Upper lobe of right lung (tissue), 1 donor: ENCODE measurements at regions not wholly inside any gene's neighbourhood (a gene's known extent, or its start where the extent isn't known, plus 50 kb on each side); places are given as distances from the start of the nearest gene placed in this dataset.

Source experiments
- ATAC-seq: fragments of 200-7000 bp; cut with Tn5 transposase; one replicate; pipeline ENCODE4 v1.9.1; 2020; ENCODE audit warnings: mild to moderate bottlenecking, moderate library complexity
- DNase-seq: peaks from one replicate; pipeline ENCODE4 v3.0.0-alpha.2; 2020
- H3K27ac ChIP-seq: fragments of 200-600 bp; one replicate; pipeline ENCODE4 v1.8.0; 2022
- H3K27me3 ChIP-seq: fragments of 200-600 bp; one replicate; pipeline ENCODE4 v1.8.0; 2022; ENCODE audit warnings: mild to moderate bottlenecking
- H3K36me3 ChIP-seq: fragments of 200-600 bp; one replicate; pipeline ENCODE4 v1.8.0; 2022
- H3K4me1 ChIP-seq: fragments of 200-600 bp; one replicate; pipeline ENCODE4 v1.8.0; 2022
- H3K4me3 ChIP-seq: fragments of 200-600 bp; one replicate; pipeline ENCODE4 v1.8.0; 2022; ENCODE audit warnings: mild to moderate bottlenecking
- H3K9me3 ChIP-seq: fragments of 200-600 bp; one replicate; pipeline ENCODE4 v1.8.0; 2022
- CTCF ChIP-seq: fragments of 200-600 bp; IDR thresholded peaks from one replicate; pipeline ENCODE4 v1.8.0; 2022; ENCODE audit warnings: antibody characterized with exemption
- intact Hi-C: fragments of 100-400 bp; cut with DNase I; formaldehyde crosslinking; loops from one replicate; pipeline ENCODE4 v1.11.0; 2022
- donor health status: DM: no; HTN: yes; CAD: no; lungs with severe emphysema.

GRCh38 chr18:77733292-77733903, 483.8 kb downstream of the GALR1 start:
- Histone ChIP-seq H3K36me3 (no peaks in the 10 kb centered on the region), H3K4me1 (no peaks in the 10 kb centered on the region), H3K27me3 (no peaks in the 10 kb centered on the region), H3K27ac (no peak overlapping the region), H3K4me3 (no peak overlapping the region), H3K9me3 (no peaks in the 10 kb centered on the region)
- ATAC-seq, result no peak
- intact Hi-C loops, result no loop called here
- no peak for TF ChIP-seq CTCF
- DNase-seq, result no peak

- no peak for TF ChIP-seq CTCF
- intact Hi-C loops, result no loop called here
- no peak for DNase-seq
- H3K36me3 ChIP-seq, result no peaks in the 10 kb centered on the region
- no peaks in the 10 kb centered on the region for H3K9me3 ChIP-seq
- no peak for ATAC-seq
- no peak overlapping the region for H3K27ac ChIP-seq
- no peaks in the 10 kb centered on the region for H3K27me3 ChIP-seq
- no peaks in the 10 kb centered on the region for H3K4me1 ChIP-seq
- H3K4me3 ChIP-seq, result no peak overlapping the region
Measured at GRCh38 chr18:77736842-77737241, 487.2 kb downstream of the GALR1 start.

- intact Hi-C loops, result no loop called here
- no peak overlapping the region for H3K27ac ChIP-seq
- ATAC-seq (no peak), DNase-seq (no peak)
- no peaks in the 10 kb centered on the region for H3K36me3 ChIP-seq
- H3K27me3 ChIP-seq, result no peaks in the 10 kb centered on the region
- no peaks in the 10 kb centered on the region for H3K9me3 ChIP-seq
- no peaks in the 10 kb centered on the region for H3K4me1 ChIP-seq
- no peak for TF ChIP-seq CTCF
- H3K4me3 ChIP-seq, result no peak overlapping the region
Measured at GRCh38 chr18:77737405-77737804, 487.8 kb downstream of the GALR1 start.

GRCh38 chr18:77749089-77749488, 499.4 kb downstream of the GALR1 start:
- no peak overlapping the region for H3K27ac ChIP-seq
- H3K4me3 ChIP-seq, result no peak overlapping the region
- no peaks in the 10 kb centered on the region for H3K36me3 ChIP-seq
- H3K27me3 ChIP-seq, result no peaks in the 10 kb centered on the region
- H3K4me1 ChIP-seq, result no peaks in the 10 kb centered on the region
- intact Hi-C loops, result no loop called here
- ATAC-seq (no peak), DNase-seq (no peak)
- no peaks in the 10 kb centered on the region for H3K9me3 ChIP-seq
- peak; percentile 61 for TF ChIP-seq CTCF

GRCh38 chr18:77750006-77750405, 500.4 kb downstream of the GALR1 start:
- H3K9me3 ChIP-seq, result no peaks in the 10 kb centered on the region
- H3K36me3 ChIP-seq, result no peaks in the 10 kb centered on the region
- no peak overlapping the region for H3K4me3 ChIP-seq
- no peaks in the 10 kb centered on the region for H3K27me3 ChIP-seq
- no peak overlapping the region for H3K27ac ChIP-seq
- DNase-seq, result no peak
- no peaks in the 10 kb centered on the region for H3K4me1 ChIP-seq
- no peak for ATAC-seq
- intact Hi-C loops, result no loop called here
- no peak for TF ChIP-seq CTCF

GRCh38 chr18:77754475-77755044, 504.9 kb downstream of the GALR1 start:
- no peaks in the 10 kb centered on the region for H3K36me3 ChIP-seq
- no peaks in the 10 kb centered on the region for H3K4me1 ChIP-seq
- no peak for TF ChIP-seq CTCF
- no peak for ATAC-seq
- no peak overlapping the region for H3K4me3 ChIP-seq
- no peaks in the 10 kb centered on the region for H3K27me3 ChIP-seq
- intact Hi-C loops, result no loop called here
- H3K9me3 ChIP-seq, result no peaks in the 10 kb centered on the region
- no peak for DNase-seq
- H3K27ac ChIP-seq, result no peak overlapping the region
